Trophoblast cell (in vitro differentiated cells and primary cell): ENCODE measurements at regions not wholly inside any gene's neighbourhood (a gene's known extent, or its start where the extent isn't known, plus 50 kb on each side); places are given as distances from the start of the nearest gene placed in this dataset.
A peak's percentile ranks its signal among the peaks of the same experiment; 100 is the strongest.
"Not testable (repeated sequence)": the region's sequence is repeated elsewhere in the genome, so short reads cannot be mapped to it uniquely, and the experiment has no call there.

ENCODE experiments used
- DNase-seq, 2 donors: peaks; one replicate each; pipeline ENCODE4 v3.0.0-alpha.2; 2016
- H2AFZ ChIP-seq: 2 replicates; pipeline ENCODE4 v1.6.1; 2013; ENCODE audit warnings: low read length, moderate library complexity, mild to moderate bottlenecking; ENCODE audit not compliant: insufficient read depth, poor library complexity
- H2AK5ac ChIP-seq: 2 replicates; pipeline ENCODE4 v1.6.1; 2013; ENCODE audit warnings: mild to moderate bottlenecking, low read length
- H2BK120ac ChIP-seq: 2 replicates; pipeline ENCODE4 v1.6.1; 2013; ENCODE audit warnings: low read length, mild to moderate bottlenecking, moderate library complexity; ENCODE audit not compliant: insufficient read depth, poor library complexity
- H2BK12ac ChIP-seq: 2 replicates; pipeline ENCODE4 v1.6.1; 2013; ENCODE audit warnings: mild to moderate bottlenecking, low read length, moderate library complexity
- H2BK5ac ChIP-seq: 2 replicates; pipeline ENCODE4 v1.6.1; 2013; ENCODE audit warnings: low read length, low read depth, moderate library complexity, mild to moderate bottlenecking; ENCODE audit not compliant: poor library complexity
- H3K14ac ChIP-seq: 2 replicates; pipeline ENCODE4 v1.6.1; 2013; ENCODE audit warnings: mild to moderate bottlenecking, low read length
- H3K18ac ChIP-seq: 2 replicates; pipeline ENCODE4 v1.6.1; 2013; ENCODE audit warnings: mild to moderate bottlenecking, low read length
- H3K23ac ChIP-seq: 2 replicates; pipeline ENCODE4 v1.6.1; 2013; ENCODE audit warnings: low read length
- H3K27ac ChIP-seq: 2 replicates; pipeline ENCODE4 v1.5.1; 2013; ENCODE audit warnings: low read depth, mild to moderate bottlenecking, inconsistent platforms, low read length, moderate library complexity
- H3K27me3 ChIP-seq: 2 replicates; pipeline ENCODE4 v1.6.1; 2013; ENCODE audit warnings: inconsistent platforms, mild to moderate bottlenecking, low read length, moderate library complexity; ENCODE audit not compliant: insufficient read depth
- H3K36me3 ChIP-seq, 2 experiments: 1 replicate in 1 of 2; 2 replicates in 1 of 2; pipeline ENCODE4 v1.6.1; 2013; ENCODE audit warnings: low read length in 2 of 2, mild to moderate bottlenecking in 2 of 2, moderate library complexity in 1 of 2; ENCODE audit not compliant: insufficient read depth in 2 of 2, control insufficient read depth in 1 of 2
- H3K4ac ChIP-seq: 2 replicates; pipeline ENCODE4 v1.6.1; 2013; ENCODE audit warnings: low read depth, mild to moderate bottlenecking, low read length, moderate library complexity
- H3K4me1 ChIP-seq, 2 experiments: 1 replicate in 1 of 2; 2 replicates in 1 of 2; pipeline ENCODE4 v1.6.1; 2013; ENCODE audit warnings: low read length in 2 of 2, mild to moderate bottlenecking in 2 of 2, moderate library complexity in 1 of 2; ENCODE audit not compliant: insufficient read depth in 2 of 2, control insufficient read depth in 1 of 2
- H3K4me2 ChIP-seq: 2 replicates; pipeline ENCODE4 v1.6.1; 2013; ENCODE audit warnings: inconsistent platforms, mild to moderate bottlenecking, low read length, moderate library complexity
- H3K4me3 ChIP-seq: 2 replicates; pipeline ENCODE4 v1.5.1; 2013; ENCODE audit warnings: mild to moderate bottlenecking, low read depth, low read length, inconsistent platforms
- H3K79me1 ChIP-seq: one replicate; pipeline ENCODE4 v1.6.1; 2013; ENCODE audit warnings: low read length
- H3K79me2 ChIP-seq: 2 replicates; pipeline ENCODE4 v1.6.1; 2013; ENCODE audit warnings: low read length, mild to moderate bottlenecking; ENCODE audit not compliant: control insufficient read depth, insufficient read depth, poor library complexity
- H3K9ac ChIP-seq: 2 replicates; pipeline ENCODE4 v1.6.1; 2013; ENCODE audit warnings: mild to moderate bottlenecking, low read length
- H3K9me3 ChIP-seq: 2 replicates; pipeline ENCODE4 v1.6.1; 2013; ENCODE audit warnings: low read depth, mild to moderate bottlenecking, control low read depth, inconsistent platforms, low read length; ENCODE audit not compliant: insufficient read depth
- H4K12ac ChIP-seq: 2 replicates; pipeline ENCODE4 v1.6.1; 2013; ENCODE audit warnings: low read depth, mild to moderate bottlenecking, low read length, moderate library complexity
- H4K8ac ChIP-seq: 2 replicates; pipeline ENCODE4 v1.6.1; 2013; ENCODE audit warnings: low read depth, mild to moderate bottlenecking, low read length, moderate library complexity
- H4K91ac ChIP-seq: one replicate; pipeline ENCODE4 v1.6.1; 2013; ENCODE audit warnings: low read depth, mild to moderate bottlenecking, low read length, moderate library complexity
- WGBS: extraction: QIAGEN DNeasy Blood & Tissue Kit; methylation state at CpG from one replicate; pipeline ENCODE4 v1.1.7; 2013; ENCODE audit warnings: missing lambda C conversion rate; ENCODE audit not compliant: insufficient read length, insufficient coverage; ENCODE audit errors: extremely low coverage; 5-methylcytosine and 5-hydroxymethylcytosine counted together

GRCh38 chr5:25190521-25191000 is 545.8 kb upstream of the CDH10 start:
- H2BK120ac ChIP-seq: no peak overlapping the region
- no peak overlapping the region for H2BK5ac ChIP-seq
- no peaks in the 10 kb centered on the region for H3K4me1 ChIP-seq
- no peak overlapping the region for H3K4me2 ChIP-seq
- H3K9me3 ChIP-seq: no peaks in the 10 kb centered on the region
- H3K18ac ChIP-seq: no peak overlapping the region
- no peak overlapping the region for H3K4ac ChIP-seq
- no peak overlapping the region for H3K4me3 ChIP-seq
- no peaks in the 10 kb centered on the region for H3K36me3 ChIP-seq
- no peak overlapping the region for H3K9ac ChIP-seq
- no peak overlapping the region for H3K27ac ChIP-seq
- WGBS: no CpG with 5 or more reads among the region's 55 CpGs
- H2AFZ ChIP-seq: no peak overlapping the region
- H3K23ac ChIP-seq: no peak overlapping the region
- H3K27me3 ChIP-seq: no peaks in the 10 kb centered on the region
- H3K14ac ChIP-seq: no peak overlapping the region
- H2BK12ac ChIP-seq: no peak overlapping the region
- no peaks in the 10 kb centered on the region for H3K79me1 ChIP-seq
- H4K91ac ChIP-seq: no peak overlapping the region
- no peak overlapping the region for H2AK5ac ChIP-seq
- H4K8ac ChIP-seq: no peak overlapping the region
- peak in 1 of 2 donors; percentile 16 for DNase-seq
- H3K79me2 ChIP-seq: no peaks in the 10 kb centered on the region
- no peak overlapping the region for H4K12ac ChIP-seq

- Histone ChIP-seq H4K8ac (no peak overlapping the region), H2AFZ (no peak overlapping the region), H2BK5ac (no peak overlapping the region), H3K9ac (no peak overlapping the region), H3K14ac (no peak overlapping the region), H3K27ac (no peak overlapping the region), H3K79me1 (no peaks in the 10 kb centered on the region), H3K4me2 (no peak overlapping the region), H4K91ac (no peak overlapping the region), H3K4ac (no peak overlapping the region), H3K4me1 (no peaks in the 10 kb centered on the region), H3K36me3 (no peaks in the 10 kb centered on the region), H2BK120ac (no peak overlapping the region), H2BK12ac (no peak overlapping the region), H3K4me3 (no peak overlapping the region), H4K12ac (no peak overlapping the region), H3K9me3 (no peaks in the 10 kb centered on the region), H3K23ac (no peak overlapping the region), H2AK5ac (no peak overlapping the region), H3K27me3 (no peaks in the 10 kb centered on the region), H3K18ac (no peak overlapping the region), H3K79me2 (no peaks in the 10 kb centered on the region)
- no CpG with 5 or more reads among the region's 5 CpGs for WGBS
- DNase-seq: no peak
These were observed 536.5 kb upstream of the CDH10 start for GRCh38 chr5:25181249-25181648.

GRCh38 chr5:25162616-25163015 is 517.8 kb upstream of the CDH10 start:
- not testable (repeated sequence) for H3K9me3 ChIP-seq, H2BK5ac ChIP-seq, H3K4me1 ChIP-seq, DNase-seq, H3K9ac ChIP-seq, H3K79me1 ChIP-seq, H2AFZ ChIP-seq, H3K18ac ChIP-seq, H3K27ac ChIP-seq, H2BK120ac ChIP-seq, H4K8ac ChIP-seq, H4K12ac ChIP-seq, H2BK12ac ChIP-seq, H3K79me2 ChIP-seq, H3K4ac ChIP-seq, H3K4me3 ChIP-seq, H2AK5ac ChIP-seq, H3K27me3 ChIP-seq, H3K36me3 ChIP-seq, H3K4me2 ChIP-seq, H3K14ac ChIP-seq, H3K23ac ChIP-seq, H4K91ac ChIP-seq
- no CpG with 5 or more reads among the region's 1 CpG for WGBS

DNA sequence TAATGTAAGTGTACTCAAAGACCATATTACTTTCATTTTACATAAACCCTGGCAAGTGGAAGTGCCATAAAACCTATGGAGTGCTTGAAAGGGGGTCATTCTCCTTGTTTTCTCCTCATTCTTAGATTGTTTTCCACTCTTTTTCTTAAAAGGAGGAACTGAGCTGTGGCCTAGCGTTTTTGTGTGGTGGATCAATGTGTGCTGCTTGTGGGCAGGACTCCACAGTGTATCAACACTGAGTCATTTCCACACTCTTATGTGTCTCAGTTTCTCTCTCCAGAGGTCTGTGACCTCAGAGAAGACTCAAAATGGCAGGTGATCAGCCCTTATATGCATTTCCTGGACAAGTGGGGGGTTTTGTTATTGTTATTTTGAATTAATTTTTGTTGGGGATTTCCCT is 516.1 kb upstream of the CDH10 start:
- H3K27ac ChIP-seq: no peak overlapping the region
- H3K9me3 ChIP-seq: no peaks in the 10 kb centered on the region
- no peak overlapping the region for H2BK120ac ChIP-seq

More for the DNA sequence above, 516.1 kb upstream of the CDH10 start:
- Histone ChIP-seq H4K8ac (no peak overlapping the region), H3K18ac (no peak overlapping the region), H3K9ac (no peak overlapping the region), H3K14ac (no peak overlapping the region), H2AFZ (no peak overlapping the region), H4K12ac (no peak overlapping the region), H3K23ac (no peak overlapping the region), H3K4me3 (no peak overlapping the region), H4K91ac (no peak overlapping the region), H2AK5ac (no peak overlapping the region), H3K4me1 (no peaks in the 10 kb centered on the region), H2BK5ac (no peak overlapping the region), H3K36me3 (no peaks in the 10 kb centered on the region), H3K79me1 (no peaks in the 10 kb centered on the region), H3K79me2 (no peaks in the 10 kb centered on the region), H3K27me3 (no peaks in the 10 kb centered on the region), H3K4me2 (no peak overlapping the region), H3K4ac (no peak overlapping the region), H2BK12ac (no peak overlapping the region)
- WGBS: no CpG with 5 or more reads among the region's 1 CpG
- DNase-seq: no peak
